HG03108 (cell line): ENCODE measurements at regions not wholly inside any gene's neighbourhood (a gene's known extent, or its start where the extent isn't known, plus 50 kb on each side); places are given as distances from the start of the nearest gene placed in this dataset.

Experiments
- ATAC-seq: cut with Tn5 transposase; IDR thresholded peaks from one replicate; pipeline ENCODE4 v1.9.1; 2021; ENCODE audit warnings: moderate library complexity; ENCODE audit not compliant: unreplicated experiment

- ATAC-seq, result no peak
Observed at GRCh38 chr5:40078898-40079575, 600.7 kb upstream of the PTGER4 start.

GRCh38 chr5:40074826-40075225, 604.9 kb upstream of the PTGER4 start:
- ATAC-seq, result no peak

- ATAC-seq, result no peak
Observed at GRCh38 chr5:40073927-40074326, 605.8 kb upstream of the PTGER4 start.

- no peak for ATAC-seq
Observed at GRCh38 chr5:40071870-40072269, 607.8 kb upstream of the PTGER4 start.

GRCh38 chr5:40066616-40067015, 613.1 kb upstream of the PTGER4 start:
- ATAC-seq, result no peak

GRCh38 chr5:40052808-40053207, 626.9 kb upstream of the PTGER4 start:
- ATAC-seq, result no peak

GRCh38 chr5:40046792-40047191, 622.0 kb upstream of the DAB2 start:
- ATAC-seq, result no peak

GRCh38 chr5:40045429-40045828, 620.6 kb upstream of the DAB2 start:
- no peak for ATAC-seq

- ATAC-seq, result no peak
Observed at GRCh38 chr5:40043916-40044315, 619.1 kb upstream of the DAB2 start.

GRCh38 chr5:40041452-40041851, 616.7 kb upstream of the DAB2 start:
- no peak for ATAC-seq

- ATAC-seq, result no peak
Observed at GRCh38 chr5:40037713-40038112, 612.9 kb upstream of the DAB2 start.

GRCh38 chr5:40034441-40034840, 609.7 kb upstream of the DAB2 start:
- ATAC-seq, result no peak

- ATAC-seq, result peak; percentile 95
Observed at GRCh38 chr5:40033411-40033810, 608.6 kb upstream of the DAB2 start.

GRCh38 chr5:40033009-40033408, 608.2 kb upstream of the DAB2 start:
- ATAC-seq, result peak; percentile 8

GRCh38 chr5:40030661-40031060, 605.9 kb upstream of the DAB2 start:
- no peak for ATAC-seq

GRCh38 chr5:40029711-40030495, 605.1 kb upstream of the DAB2 start:
- ATAC-seq, result no peak

- ATAC-seq, result no peak
Observed at GRCh38 chr5:40027400-40027799, 602.6 kb upstream of the DAB2 start.

- no peak for ATAC-seq
Observed at GRCh38 chr5:40025586-40025985, 600.8 kb upstream of the DAB2 start.

GRCh38 chr5:40022057-40022456, 597.3 kb upstream of the DAB2 start:
- no peak for ATAC-seq

- no peak for ATAC-seq
Observed at GRCh38 chr5:40021007-40021406, 596.2 kb upstream of the DAB2 start.

- no peak for ATAC-seq
Observed at GRCh38 chr5:40017918-40018317, 593.1 kb upstream of the DAB2 start.

- ATAC-seq, result no peak
Observed at GRCh38 chr5:40017135-40017534, 592.4 kb upstream of the DAB2 start.

- ATAC-seq, result no peak
Observed at GRCh38 chr5:40010436-40010835, 585.7 kb upstream of the DAB2 start.
